Stimulated activated CD4-positive, alpha-beta T cell treated with anti-CD3 and anti-CD28 coated beads, TNF-alpha, amount 100 ng/mL, for 48 hours (primary cell): ENCODE measurements at regions not wholly inside any gene's neighbourhood (a gene's known extent, or its start where the extent isn't known, plus 50 kb on each side); places are given as distances from the start of the nearest gene placed in this dataset.

ENCODE experiments used
- DNase-seq, 3 donors: peaks; one replicate each; pipeline ENCODE4 v3.0.0-alpha.2; 2020; ENCODE audit warnings: low read depth in 3 of 3

- no peak for DNase-seq
These were observed 360.2 kb upstream of the TSHZ3 start for GRCh38 chr19:31709476-31709875.

DNA sequence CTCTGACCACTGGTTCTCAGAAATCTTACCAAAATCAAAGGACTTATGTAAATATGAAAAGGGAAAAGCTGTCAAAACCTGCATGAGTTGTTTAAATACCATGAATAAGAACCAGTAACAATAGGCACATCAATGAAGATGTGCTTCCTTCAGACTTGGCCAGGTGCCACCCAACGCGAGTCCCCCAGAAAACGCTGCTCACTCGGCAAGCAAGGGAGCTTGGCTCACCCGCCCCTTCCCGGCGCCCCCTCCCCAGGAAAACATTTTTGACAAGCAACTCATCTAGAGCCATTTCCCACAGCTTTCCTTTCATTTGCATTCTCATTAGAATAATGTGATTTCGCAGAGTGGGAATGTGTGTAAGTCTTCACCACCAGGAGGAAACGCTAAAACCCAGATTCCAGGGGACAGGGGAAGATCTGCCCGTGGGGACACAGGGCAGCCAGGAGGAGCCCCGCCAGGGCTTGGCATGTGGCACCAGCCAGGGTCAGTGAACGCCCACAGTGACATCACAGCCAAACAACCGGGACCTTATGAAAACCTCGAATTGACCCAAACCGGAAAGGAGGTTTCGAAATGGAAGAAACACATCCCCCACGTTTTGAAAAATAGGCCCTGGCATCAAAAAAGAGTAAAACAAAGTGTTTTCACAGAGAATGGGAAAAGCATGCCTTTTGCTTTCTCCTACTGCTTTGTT, 366.2 kb upstream of the TSHZ3 start:
- no peak for DNase-seq

DNA sequence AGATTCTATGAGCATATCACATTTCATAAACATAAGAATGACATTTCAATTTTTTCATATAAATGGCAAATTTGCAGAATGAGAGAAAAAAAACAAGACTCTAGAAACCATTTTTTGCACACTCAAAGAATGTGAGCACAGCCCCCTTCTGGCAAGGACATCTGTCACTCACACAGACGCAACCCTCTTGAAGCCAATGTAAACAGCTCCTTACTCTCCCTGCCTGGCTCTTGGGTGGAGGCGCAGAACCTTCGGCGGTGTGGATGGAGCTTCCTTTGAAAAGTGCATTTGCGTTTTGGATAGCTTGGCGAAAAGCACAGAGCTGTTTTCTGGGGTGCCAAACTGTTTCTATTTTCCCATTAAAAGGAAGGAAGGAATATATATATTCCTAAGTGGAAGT, 367.6 kb upstream of the TSHZ3 start:
- DNase-seq = no peak

GRCh38 chr19:31717269-31717923, 368.2 kb upstream of the TSHZ3 start:
- DNase-seq = no peak

- no peak for DNase-seq
These were observed 368.8 kb upstream of the TSHZ3 start for GRCh38 chr19:31718032-31718431.

- DNase-seq = no peak
These were observed 369.7 kb upstream of the TSHZ3 start for GRCh38 chr19:31718898-31719297.

GRCh38 chr19:31723101-31723500, 373.9 kb upstream of the TSHZ3 start:
- DNase-seq = no peak

DNA sequence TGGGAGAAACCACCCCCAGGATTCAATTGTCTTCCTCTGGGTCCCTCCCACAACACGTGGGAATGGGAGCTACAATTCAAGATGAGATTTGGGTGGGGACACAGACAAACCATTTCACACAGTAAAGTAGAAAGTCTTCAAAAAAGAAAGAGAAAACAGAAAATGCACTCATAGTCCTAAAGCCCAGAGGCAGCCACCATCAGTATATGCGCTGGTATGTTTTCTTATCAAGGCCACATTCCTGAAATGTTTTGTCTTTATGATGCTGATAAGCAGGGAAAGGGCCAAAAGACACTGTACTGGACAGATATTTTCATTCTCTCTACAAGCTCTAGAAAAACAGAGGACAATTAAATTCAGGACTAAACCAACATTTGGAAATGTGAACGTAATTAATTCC, 375.8 kb upstream of the TSHZ3 start:
- DNase-seq = no peak

DNA sequence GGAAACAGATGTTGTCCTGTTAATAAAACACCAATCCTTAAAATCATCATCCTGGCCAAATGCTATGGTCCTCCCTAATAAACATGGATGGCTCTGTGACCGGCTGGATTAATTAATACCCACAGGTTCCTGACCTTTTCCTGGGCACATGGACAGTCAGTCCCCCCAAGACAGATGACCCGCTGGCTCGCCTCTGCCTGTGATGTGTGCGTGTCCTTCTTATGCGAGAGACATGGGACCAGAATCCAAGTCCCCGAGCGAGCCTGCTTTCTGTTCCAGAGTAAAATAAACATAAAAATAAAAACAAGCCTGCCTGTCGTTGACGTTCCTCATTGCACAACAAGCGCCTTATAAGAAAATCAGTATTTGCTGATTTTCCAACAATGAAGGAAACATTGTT, 378.3 kb upstream of the TSHZ3 start:
- DNase-seq = no peak

- no peak for DNase-seq
These were observed 381.0 kb upstream of the TSHZ3 start for GRCh38 chr19:31730270-31730669.

DNA sequence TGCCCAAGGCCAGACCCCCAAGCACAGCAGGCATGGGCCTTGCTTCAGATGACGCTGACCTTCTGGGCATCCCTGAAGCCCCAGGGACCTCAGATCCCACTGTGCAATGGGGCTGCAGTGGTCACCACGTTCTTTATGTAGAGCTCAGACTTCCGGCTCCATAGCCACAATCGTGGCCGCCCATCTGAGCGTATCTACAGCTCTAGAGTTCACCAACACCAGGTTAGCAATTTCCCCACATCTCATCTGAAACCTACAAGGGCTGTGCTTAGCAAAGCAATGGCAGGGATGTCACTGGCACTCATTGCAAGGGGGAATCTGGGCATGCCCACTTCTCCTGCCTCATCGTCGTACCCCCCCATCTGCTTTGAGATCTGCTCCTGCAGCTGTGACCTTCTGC, 384.4 kb upstream of the TSHZ3 start:
- DNase-seq = no peak

DNA sequence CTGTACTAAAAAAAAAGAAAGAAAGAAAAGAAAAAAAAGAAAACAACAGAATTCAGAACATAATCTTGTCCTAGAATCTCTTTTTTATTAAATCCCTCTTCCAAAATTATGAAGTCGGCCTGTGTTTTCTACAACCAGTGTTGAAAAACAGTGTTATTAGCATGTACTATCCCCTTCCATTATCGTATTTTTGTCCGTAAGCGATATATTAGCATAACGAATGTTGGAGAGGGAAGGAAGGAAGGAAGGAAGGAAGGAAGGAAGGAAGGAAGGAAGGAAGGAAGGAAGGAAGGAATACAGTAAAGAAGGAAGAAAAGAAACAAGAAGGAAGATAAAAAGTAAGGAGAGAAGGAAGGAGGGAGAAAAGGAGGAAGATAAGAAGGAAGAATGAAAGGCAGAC, 393.0 kb upstream of the TSHZ3 start:
- no peak for DNase-seq

DNA sequence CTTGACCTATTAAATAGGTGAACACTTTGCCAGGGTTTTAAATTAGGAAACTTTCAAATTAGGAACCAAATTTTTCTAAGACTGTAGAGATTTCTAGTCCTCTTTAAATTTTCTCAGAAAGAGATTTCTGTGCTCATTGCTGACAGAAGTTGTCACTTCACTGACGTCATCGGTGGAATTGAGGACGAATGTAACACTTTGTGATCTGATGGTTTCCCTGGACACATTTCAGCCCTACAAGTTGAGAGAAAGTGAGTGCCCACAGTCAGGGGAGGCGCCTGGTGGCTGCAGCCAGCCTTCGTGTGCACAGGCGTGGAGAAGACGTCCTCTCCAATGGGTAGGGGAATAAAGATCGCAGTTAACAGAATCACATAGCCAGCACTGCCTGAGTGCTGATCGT, 396.5 kb upstream of the TSHZ3 start:
- DNase-seq = no peak

- no peak for DNase-seq
These were observed 400.0 kb upstream of the TSHZ3 start for GRCh38 chr19:31749231-31749630.

DNA sequence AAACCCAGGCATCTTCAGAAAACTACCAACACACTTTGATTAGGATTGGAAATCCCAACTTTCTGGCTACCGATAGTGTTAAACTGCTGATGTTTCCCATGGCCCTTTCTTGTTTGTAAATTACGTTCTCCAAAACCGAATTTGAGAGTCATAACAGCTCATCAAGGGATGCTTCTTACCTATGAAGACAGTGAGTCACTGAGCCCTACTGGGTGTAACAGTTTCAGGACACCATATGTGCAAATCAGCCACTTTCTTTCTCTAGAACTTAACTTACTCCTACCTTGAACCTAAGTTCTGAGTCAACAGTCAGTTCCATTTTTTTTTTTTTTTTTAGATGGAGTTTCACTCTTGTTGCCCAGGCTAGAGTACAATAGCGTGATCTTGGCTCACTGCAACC, 410.1 kb upstream of the TSHZ3 start:
- no peak for DNase-seq

GRCh38 chr19:31761281-31761913, 412.2 kb upstream of the TSHZ3 start:
- no peak for DNase-seq

- DNase-seq = no peak
These were observed 421.0 kb upstream of the TSHZ3 start for GRCh38 chr19:31770223-31770622.

GRCh38 chr19:31772915-31773314, 423.7 kb upstream of the TSHZ3 start:
- DNase-seq = no peak

GRCh38 chr19:31781542-31781941, 432.3 kb upstream of the TSHZ3 start:
- no peak for DNase-seq

GRCh38 chr19:31783592-31783991, 434.4 kb upstream of the TSHZ3 start:
- DNase-seq = no peak

DNA sequence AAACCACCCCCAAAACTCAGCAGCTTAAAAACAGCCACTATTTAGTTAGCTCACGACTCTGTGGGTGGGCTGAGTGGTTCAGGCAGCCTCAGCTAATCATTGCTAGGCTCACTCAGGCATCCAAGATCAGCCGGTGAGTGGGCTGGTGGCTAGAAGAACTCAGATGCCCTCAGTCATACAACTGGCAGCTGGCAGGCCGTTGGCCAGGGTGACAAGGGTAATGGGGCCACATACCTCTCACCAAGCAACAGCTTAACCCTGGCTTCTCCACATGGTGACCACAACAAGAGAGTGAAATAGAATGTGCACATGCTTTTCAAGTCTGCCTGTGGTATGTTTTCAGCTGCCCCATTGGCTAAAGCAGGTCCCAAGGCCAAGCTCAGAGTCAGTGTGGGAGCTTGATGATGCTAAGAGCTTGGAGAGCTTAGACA, 435.4 kb upstream of the TSHZ3 start:
- no peak for DNase-seq

DNA sequence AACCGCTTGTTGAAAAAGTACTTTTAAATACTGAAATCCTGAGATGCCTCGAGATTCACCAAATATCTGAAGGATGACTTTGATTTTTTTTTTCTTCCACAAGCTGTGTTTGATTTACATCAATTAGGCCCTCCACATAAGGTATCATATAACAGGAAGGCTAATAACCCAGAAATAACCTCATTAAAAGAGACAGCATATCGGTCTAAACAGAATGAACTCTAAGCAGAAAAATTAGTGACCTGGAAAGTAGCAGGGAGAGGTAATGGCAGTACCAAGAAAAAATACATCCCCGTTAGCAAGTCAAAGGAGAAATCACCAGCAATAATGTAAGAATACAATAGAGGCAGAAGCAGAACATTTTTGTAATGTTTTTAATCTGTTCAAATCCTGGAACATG, 452.4 kb upstream of the TSHZ3 start:
- no peak for DNase-seq

DNA sequence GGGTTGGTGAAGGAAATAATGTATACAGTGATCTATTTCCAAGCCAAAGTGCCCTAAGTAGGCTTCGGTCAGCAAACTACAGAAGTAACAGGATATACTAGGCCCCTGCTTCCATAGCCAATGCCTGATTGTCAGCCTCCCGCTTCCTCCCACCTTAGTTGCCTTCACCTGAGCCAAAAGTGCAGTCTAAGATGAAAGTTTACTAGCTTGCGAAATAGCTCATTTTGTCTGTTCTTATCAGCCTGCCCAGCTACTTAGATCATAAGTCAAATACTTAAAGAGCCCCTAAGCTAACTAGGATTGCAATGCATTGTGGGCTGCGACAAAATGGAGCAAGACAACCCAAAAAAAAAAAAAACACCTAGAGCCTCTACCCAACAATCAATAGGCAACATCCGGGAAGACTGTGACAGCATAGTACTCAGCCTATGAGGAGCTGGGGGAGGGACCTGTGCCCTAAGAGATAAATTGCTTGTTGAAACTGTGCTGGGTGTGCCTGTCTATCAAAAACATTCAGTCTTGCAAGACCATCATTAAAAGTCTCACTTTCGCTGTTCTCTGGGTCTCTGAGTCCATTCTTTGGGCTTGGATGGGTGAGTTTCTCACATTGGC, 454.7 kb upstream of the TSHZ3 start:
- no peak for DNase-seq
